ENCODE measurements at regions not wholly inside any gene's neighbourhood (a gene's known extent, or its start where the extent isn't known, plus 50 kb on each side); places are given as distances from the start of the nearest gene placed in this dataset.

- H4K20me1 ChIP-seq (ENCODE audit: insufficient read depth, low read length) = no peaks in the 10 kb centered on the region
- no peak for TF ChIP-seq CTCF (IDR thresholded peaks at IDR 0.05)
- Mint-ChIP-seq H3K27me3 (ENCODE audit: low read depth in 3 of 3) (peaks cover 0 to 2% (median 0%) of the 10 kb centered on the region in 3 donors), H3K36me3 (no peaks in the 10 kb centered on the region), H3K4me3 (no peak overlapping the region), H3K4me1 (no peaks in the 10 kb centered on the region), H3K27ac (no peak overlapping the region), H3K9me3 (peaks cover 0 to 11% (median 1%) of the 10 kb centered on the region in 7 donors)
- H3K36me3 ChIP-seq (replicated peaks in 1 of 2; ENCODE audit: control insufficient read depth in 1 of 2, insufficient read depth in 2 of 2, low read length in 2 of 2) = no peaks in the 10 kb centered on the region
- H3K27me3 ChIP-seq (ENCODE audit: control insufficient read depth in 2 of 2, insufficient read depth in 2 of 2, low read length in 2 of 2) = no peaks in the 10 kb centered on the region
- intact Hi-C loops (cut with micrococcal nuclease) = no loop called here
- 33% methylated on average over 1 of the region's 3 CpGs for WGBS (ENCODE audit: insufficient coverage)
- H3K4me2 ChIP-seq (replicated peaks; ENCODE audit: extremely low read depth, low read length, poor library complexity, severe bottlenecking) = no peak overlapping the region
- H3K79me2 ChIP-seq (ENCODE audit: insufficient read depth, low read length) = no peaks in the 10 kb centered on the region
- no peak overlapping the region for H2AFZ ChIP-seq (ENCODE audit: insufficient read depth, low read depth, low read length, poor library complexity, severe bottlenecking)
- DNase-seq = no peak
- peaks cover 0 to 5% of the 10 kb centered on the region in 2 donors for H3K9me3 ChIP-seq (replicated peaks in 1 of 2; ENCODE audit: control insufficient read depth in 1 of 2, insufficient read depth in 1 of 2, low read length in 2 of 2)
- H3K27ac ChIP-seq (ENCODE audit: low read depth in 1 of 2, low read length in 2 of 2) = no peak overlapping the region
- H3K4me3 ChIP-seq (replicated peaks in 1 of 3; ENCODE audit: low read depth in 2 of 3, low read length in 3 of 3) = no peak overlapping the region
- no peak overlapping the region for H3K9ac ChIP-seq (ENCODE audit: insufficient read depth, low read length, poor library complexity, severe bottlenecking)
- no peaks in the 10 kb centered on the region for H3K4me1 ChIP-seq (ENCODE audit: control insufficient read depth in 1 of 2, insufficient read depth in 2 of 2, low read length in 2 of 2)
These were observed 476.3 kb downstream of the DTHD1 start for GRCh38 chr4:36757580-36758311.

GRCh38 chr4:36758312-36759178, 477.1 kb downstream of the DTHD1 start:
- Mint-ChIP-seq H3K27ac (no peak overlapping the region), H3K27me3 (ENCODE audit: low read depth in 3 of 3) (peaks cover 0 to 2% (median 0%) of the 10 kb centered on the region in 3 donors), H3K4me3 (no peak overlapping the region), H3K9me3 (peaks cover 0 to 11% (median 1%) of the 10 kb centered on the region in 7 donors), H3K4me1 (no peaks in the 10 kb centered on the region), H3K36me3 (no peaks in the 10 kb centered on the region)
- H4K20me1 ChIP-seq (ENCODE audit: insufficient read depth, low read length) = no peaks in the 10 kb centered on the region
- no peak overlapping the region for H3K27ac ChIP-seq (ENCODE audit: low read depth in 1 of 2, low read length in 2 of 2)
- no peak overlapping the region for H3K4me2 ChIP-seq (replicated peaks; ENCODE audit: extremely low read depth, low read length, poor library complexity, severe bottlenecking)
- H3K4me1 ChIP-seq (ENCODE audit: control insufficient read depth in 1 of 2, insufficient read depth in 2 of 2, low read length in 2 of 2) = no peaks in the 10 kb centered on the region
- no peak for TF ChIP-seq CTCF (IDR thresholded peaks at IDR 0.05)
- intact Hi-C loops (cut with micrococcal nuclease) = no loop called here
- H3K36me3 ChIP-seq (replicated peaks in 1 of 2; ENCODE audit: control insufficient read depth in 1 of 2, insufficient read depth in 2 of 2, low read length in 2 of 2) = no peaks in the 10 kb centered on the region
- no peak overlapping the region for H2AFZ ChIP-seq (ENCODE audit: insufficient read depth, low read depth, low read length, poor library complexity, severe bottlenecking)
- H3K27me3 ChIP-seq (ENCODE audit: control insufficient read depth in 2 of 2, insufficient read depth in 2 of 2, low read length in 2 of 2) = no peaks in the 10 kb centered on the region
- no peak overlapping the region for H3K4me3 ChIP-seq (replicated peaks in 1 of 3; ENCODE audit: low read depth in 2 of 3, low read length in 3 of 3)
- H3K9ac ChIP-seq (ENCODE audit: insufficient read depth, low read length, poor library complexity, severe bottlenecking) = no peak overlapping the region
- 50% methylated on average over 7 of the region's 9 CpGs for WGBS (ENCODE audit: insufficient coverage)
- H3K79me2 ChIP-seq (ENCODE audit: insufficient read depth, low read length) = no peaks in the 10 kb centered on the region
- H3K9me3 ChIP-seq (replicated peaks in 1 of 2; ENCODE audit: control insufficient read depth in 1 of 2, insufficient read depth in 1 of 2, low read length in 2 of 2) = peaks cover 0 to 5% of the 10 kb centered on the region in 2 donors
- DNase-seq = no peak
